Activated gamma-delta T cell (primary cell): ENCODE measurements at regions not wholly inside any gene's neighbourhood (a gene's known extent, or its start where the extent isn't known, plus 50 kb on each side); places are given as distances from the start of the nearest gene placed in this dataset.
"Not testable (repeated sequence)": the region's sequence is repeated elsewhere in the genome, so short reads cannot be mapped to it uniquely, and the experiment has no call there.

Source experiments
- DNase-seq: peaks from one replicate; lab custom pipeline; 2025; lab: John Stamatoyannopoulos, UW

- no peak for DNase-seq
Measured at GRCh38 chr5:166576323-166576722, 1715.1 kb upstream of the WWC1 start.

GRCh38 chr5:166581826-166582225 is 1709.6 kb upstream of the WWC1 start:
- no peak for DNase-seq

GRCh38 chr5:166582416-166582815 is 1709.0 kb upstream of the WWC1 start:
- DNase-seq, result no peak

GRCh38 chr5:166594567-166594966 is 1696.9 kb upstream of the WWC1 start:
- no peak for DNase-seq

- DNase-seq, result no peak
Measured at GRCh38 chr5:166595274-166595951, 1696.0 kb upstream of the WWC1 start.

- DNase-seq, result no peak
Measured at GRCh38 chr5:166596043-166596442, 1695.4 kb upstream of the WWC1 start.

- DNase-seq, result no peak
Measured at GRCh38 chr5:166602271-166602670, 1689.2 kb upstream of the WWC1 start.

- DNase-seq, result no peak
Measured at GRCh38 chr5:166617507-166617906, 1673.9 kb upstream of the WWC1 start.

GRCh38 chr5:166618526-166618925 is 1672.9 kb upstream of the WWC1 start:
- DNase-seq, result no peak

GRCh38 chr5:166624573-166624972 is 1666.9 kb upstream of the WWC1 start:
- DNase-seq, result no peak

GRCh38 chr5:166625210-166625865 is 1666.1 kb upstream of the WWC1 start:
- no peak for DNase-seq

GRCh38 chr5:166637295-166637694 is 1654.2 kb upstream of the WWC1 start:
- DNase-seq, result no peak

- DNase-seq, result no peak
Measured at GRCh38 chr5:166639151-166639550, 1652.3 kb upstream of the WWC1 start.

- not testable (repeated sequence) for DNase-seq
Measured at GRCh38 chr5:166640136-166640535, 1651.3 kb upstream of the WWC1 start.

GRCh38 chr5:166648736-166649135 is 1642.7 kb upstream of the WWC1 start:
- no peak for DNase-seq

- no peak for DNase-seq
Measured at GRCh38 chr5:166649676-166650075, 1641.8 kb upstream of the WWC1 start.

- DNase-seq, result no peak
Measured at GRCh38 chr5:166651234-166651633, 1640.2 kb upstream of the WWC1 start.

GRCh38 chr5:166671811-166672210 is 1619.6 kb upstream of the WWC1 start:
- no peak for DNase-seq

- DNase-seq, result no peak
Measured at GRCh38 chr5:166672431-166672830, 1619.0 kb upstream of the WWC1 start.

GRCh38 chr5:166677891-166678290 is 1613.6 kb upstream of the WWC1 start:
- DNase-seq, result no peak

- no peak for DNase-seq
Measured at GRCh38 chr5:166679331-166679730, 1612.1 kb upstream of the WWC1 start.

- no peak for DNase-seq
Measured at GRCh38 chr5:166695326-166695725, 1596.1 kb upstream of the WWC1 start.

GRCh38 chr5:166708291-166708690 is 1583.2 kb upstream of the WWC1 start:
- DNase-seq, result no peak

GRCh38 chr5:166709691-166710090 is 1581.8 kb upstream of the WWC1 start:
- DNase-seq, result no peak
